ENCODE measurements at regions not wholly inside any gene's neighbourhood (a gene's known extent, or its start where the extent isn't known, plus 50 kb on each side); places are given as distances from the start of the nearest gene placed in this dataset.

- Mint-ChIP-seq H3K36me3 (ENCODE audit: insufficient read depth, unreplicated experiment) (no peaks in the 10 kb centered on the region), H3K9me3 (ENCODE audit: unreplicated experiment) (no peaks in the 10 kb centered on the region), H3K4me1 (ENCODE audit: low read depth, unreplicated experiment) (no peaks in the 10 kb centered on the region), H3K27ac (ENCODE audit: unreplicated experiment) (no peak overlapping the region), H3K4me3 (ENCODE audit: unreplicated experiment) (no peak overlapping the region), H3K27me3 (ENCODE audit: insufficient read depth, unreplicated experiment) (peaks cover 28% of the 10 kb centered on the region)
- TF ChIP-seq CTCF (IDR thresholded peaks at IDR 0.05; ENCODE audit: insufficient read depth in 1 of 2, low read depth in 1 of 2, low read length in 1 of 2, severe bottlenecking in 1 of 2, unreplicated experiment in 1 of 2), result no peak
- H3K4me1 ChIP-seq, result peaks cover 6% of the 10 kb centered on the region; the same call in 1 of the 2 replicates
- intact Hi-C loops (cut with micrococcal nuclease; ENCODE audit: unreplicated experiment), result no loop called here
- CTCF ChIA-PET, result no interaction called here
- no peaks in the 10 kb centered on the region for H3K36me3 ChIP-seq (ENCODE audit: control insufficient read depth, insufficient read depth, low read length)
- H3K4me3 ChIP-seq (ENCODE audit: low read depth, low read length), result no peak overlapping the region
- POLR2A ChIA-PET, result no interaction called here
- no peak for DNase-seq
- H3K9me3 ChIP-seq, result no peaks in the 10 kb centered on the region
- H3K27me3 ChIP-seq (replicated peaks; ENCODE audit: control insufficient read depth, insufficient read depth, low read length), result no peaks in the 10 kb centered on the region; the same call in 1 of the 2 replicates
- BruUV-seq (replicated peaks), result no TSS peak
Measured at GRCh38 chr16:86302421-86303109, 207.8 kb upstream of the FOXF1 start.

GRCh38 chr16:86303787-86304678, 206.3 kb upstream of the FOXF1 start:
- ChIA-PET CTCF (no interaction called here), POLR2A (no interaction called here)
- peaks cover 24% of the 10 kb centered on the region for H3K27me3 Mint-ChIP-seq (ENCODE audit: insufficient read depth, unreplicated experiment)

More at GRCh38 chr16:86303787-86304678, 206.3 kb upstream of the FOXF1 start:
- H3K27me3 ChIP-seq (replicated peaks; ENCODE audit: control insufficient read depth, insufficient read depth, low read length), result no peaks in the 10 kb centered on the region
- Mint-ChIP-seq H3K4me1 (ENCODE audit: low read depth, unreplicated experiment) (no peaks in the 10 kb centered on the region), H3K9me3 (ENCODE audit: unreplicated experiment) (no peaks in the 10 kb centered on the region), H3K4me3 (ENCODE audit: unreplicated experiment) (no peak overlapping the region), H3K27ac (ENCODE audit: unreplicated experiment) (no peak overlapping the region), H3K36me3 (ENCODE audit: insufficient read depth, unreplicated experiment) (no peaks in the 10 kb centered on the region)
- TF ChIP-seq CTCF (IDR thresholded peaks at IDR 0.05; ENCODE audit: insufficient read depth in 1 of 2, low read depth in 1 of 2, low read length in 1 of 2, severe bottlenecking in 1 of 2, unreplicated experiment in 1 of 2), result no peak
- no peaks in the 10 kb centered on the region for H3K4me1 ChIP-seq
- no TSS peak for BruUV-seq (replicated peaks)
- H3K9me3 ChIP-seq, result no peaks in the 10 kb centered on the region
- no peak overlapping the region for H3K4me3 ChIP-seq (ENCODE audit: low read depth, low read length)
- intact Hi-C loops (cut with micrococcal nuclease; ENCODE audit: unreplicated experiment), result no loop called here
- no peaks in the 10 kb centered on the region for H3K36me3 ChIP-seq (ENCODE audit: control insufficient read depth, insufficient read depth, low read length)
- no peak for DNase-seq
